VCaP (cell line): ENCODE measurements at regions not wholly inside any gene's neighbourhood (a gene's known extent, or its start where the extent isn't known, plus 50 kb on each side); places are given as distances from the start of the nearest gene placed in this dataset.

Experiments used
- H3K27ac ChIP-seq: fragments of 450-650 bp; 2 replicates; pipeline ENCODE4 v1.5.1; 2017
- CTCF ChIP-seq: fragments of 450-650 bp; conservative IDR thresholded peaks from 2 replicates; pipeline ENCODE4 v1.5.1; 2017; ENCODE audit warnings: mild to moderate bottlenecking, moderate library complexity

DNA sequence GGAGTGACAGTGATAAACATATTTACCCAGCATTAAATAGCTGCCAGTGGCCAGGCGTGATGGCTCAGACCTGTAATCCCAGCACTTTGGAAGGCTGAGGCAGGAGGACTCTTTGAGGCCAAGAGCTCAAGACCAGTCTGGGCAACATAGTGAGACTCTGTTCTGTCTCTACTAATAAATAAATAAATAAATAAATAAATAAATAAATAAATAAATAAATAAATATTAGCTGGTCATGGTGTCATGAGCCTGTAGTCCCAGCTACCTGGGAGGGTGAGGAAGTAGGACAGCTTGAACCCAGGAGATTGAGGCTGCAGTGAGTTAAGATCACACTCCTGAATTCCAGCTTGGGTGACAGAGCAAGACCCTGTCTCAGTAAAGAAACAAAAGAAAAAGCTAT is 384.0 kb upstream of the ADARB2 start:
- no peak for TF ChIP-seq CTCF
- H3K27ac ChIP-seq = no peak overlapping the region

DNA sequence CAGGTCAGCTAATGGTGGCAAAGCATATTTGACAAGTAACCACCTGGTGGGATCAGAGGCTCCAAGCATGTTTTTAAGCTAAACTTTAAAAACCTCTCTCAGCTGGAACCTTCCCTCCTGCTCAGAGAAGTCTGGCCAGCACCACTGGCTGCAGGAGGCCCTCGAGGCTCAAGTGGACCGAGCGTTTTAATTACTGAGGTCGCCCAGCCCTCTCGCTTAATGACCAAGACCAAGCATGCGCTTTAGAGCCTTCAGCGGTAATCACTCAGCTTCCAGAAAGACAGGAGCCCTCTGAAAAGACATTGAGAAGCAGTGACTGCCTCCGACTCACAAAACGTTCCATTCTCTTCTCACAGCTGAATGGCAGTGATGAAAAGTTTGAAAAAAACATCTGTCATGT is 383.4 kb upstream of the ADARB2 start:
- TF ChIP-seq CTCF = no peak

DNA sequence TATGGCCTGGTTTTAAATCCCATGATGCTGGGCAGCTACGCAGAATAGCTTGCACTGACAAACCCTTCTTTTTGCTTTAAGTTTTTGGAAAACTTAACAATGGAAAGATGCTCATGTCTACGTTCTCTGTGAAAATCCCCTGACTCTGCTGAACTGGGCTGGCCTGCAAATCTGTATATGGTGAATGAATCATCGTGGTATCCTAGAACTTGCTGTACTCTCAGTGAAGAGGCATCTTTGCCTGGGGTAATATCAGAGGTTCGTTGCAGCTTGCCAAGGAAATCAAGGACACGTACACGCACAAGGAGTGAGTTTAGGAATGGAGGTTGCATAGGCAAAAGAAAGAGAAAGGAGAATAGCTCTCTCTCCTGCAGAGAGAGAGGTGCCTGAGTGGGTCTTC is 382.0 kb upstream of the ADARB2 start:
- no peak overlapping the region for H3K27ac ChIP-seq
- TF ChIP-seq CTCF = no peak

More for the DNA sequence above, 383.4 kb upstream of the ADARB2 start:
- H3K27ac ChIP-seq = no peak overlapping the region

DNA sequence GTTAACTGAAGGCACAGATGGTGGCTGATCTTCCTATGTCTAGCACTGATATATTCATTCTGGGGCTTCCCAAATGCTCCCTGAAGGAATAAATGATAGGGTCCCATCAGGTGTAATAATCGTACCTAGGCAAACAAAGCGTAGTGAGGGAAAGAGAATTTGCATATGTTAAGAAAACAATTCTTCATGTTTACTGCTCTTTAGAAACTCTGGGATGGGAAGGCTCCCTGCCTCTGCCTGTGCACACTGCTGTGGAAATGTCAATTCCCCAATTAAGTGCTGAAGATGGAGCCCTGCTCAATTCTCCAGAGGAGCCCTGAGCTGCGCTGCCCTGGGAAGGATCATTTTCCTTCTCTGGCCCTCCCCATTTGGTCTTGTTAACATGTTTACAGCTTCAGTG is 380.9 kb upstream of the ADARB2 start:
- no peak for TF ChIP-seq CTCF
- H3K27ac ChIP-seq = no peak overlapping the region

GRCh38 chr10:2117641-2118040 is 380.3 kb upstream of the ADARB2 start:
- no peak for TF ChIP-seq CTCF
- H3K27ac ChIP-seq = no peak overlapping the region

GRCh38 chr10:2111965-2112364 is 374.6 kb upstream of the ADARB2 start:
- TF ChIP-seq CTCF = no peak
- H3K27ac ChIP-seq = no peak overlapping the region

- TF ChIP-seq CTCF = no peak
- no peak overlapping the region for H3K27ac ChIP-seq
Measured at GRCh38 chr10:2108496-2108895, 371.2 kb upstream of the ADARB2 start.

DNA sequence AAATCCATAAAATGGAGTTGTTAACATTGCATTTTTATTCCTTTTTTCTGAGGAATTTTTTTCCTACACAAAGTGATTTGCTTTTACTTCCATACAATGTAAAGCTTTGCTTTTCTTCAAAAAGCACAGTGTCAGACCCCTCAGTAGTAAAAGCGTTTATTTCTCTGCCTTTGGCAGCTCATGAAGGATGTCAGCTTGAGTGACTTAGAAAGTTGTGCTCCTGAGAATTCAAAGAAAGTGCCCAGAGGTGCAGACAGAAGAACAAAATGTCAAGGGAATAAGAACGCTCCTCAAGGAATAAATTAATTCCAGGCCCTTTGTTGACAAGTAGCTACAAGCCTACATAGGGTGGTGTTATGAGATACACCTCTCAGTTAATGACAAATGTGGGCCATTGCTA is 369.3 kb upstream of the ADARB2 start:
- TF ChIP-seq CTCF = no peak
- H3K27ac ChIP-seq = no peak overlapping the region
